ENCODE measurements at regions not wholly inside any gene's neighbourhood (a gene's known extent, or its start where the extent isn't known, plus 50 kb on each side); places are given as distances from the start of the nearest gene placed in this dataset.
"Not testable (repeated sequence)": the region's sequence is repeated elsewhere in the genome, so short reads cannot be mapped to it uniquely, and the experiment has no call there.

DNA sequence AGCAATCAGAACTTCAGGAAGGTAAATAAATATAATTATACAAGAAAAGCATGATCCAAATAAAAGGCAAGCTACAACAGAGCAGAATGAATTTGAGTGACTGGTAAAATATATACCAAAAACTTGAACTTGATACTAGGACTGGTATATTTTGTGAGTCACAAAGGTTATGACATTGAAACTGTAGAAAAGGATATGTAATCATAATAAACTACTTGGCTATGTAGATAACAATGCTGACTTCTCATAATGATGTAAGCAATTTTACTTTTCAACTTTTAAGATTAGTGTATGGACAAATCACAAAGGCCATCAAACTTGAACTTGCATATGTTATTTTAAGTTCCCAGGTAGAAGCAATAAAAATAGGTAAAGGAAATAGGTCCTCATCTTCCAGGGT is 384.5 kb upstream of the NECTIN3 start:
- DNase-seq (ENCODE audit: low spot score): no peak

DNA sequence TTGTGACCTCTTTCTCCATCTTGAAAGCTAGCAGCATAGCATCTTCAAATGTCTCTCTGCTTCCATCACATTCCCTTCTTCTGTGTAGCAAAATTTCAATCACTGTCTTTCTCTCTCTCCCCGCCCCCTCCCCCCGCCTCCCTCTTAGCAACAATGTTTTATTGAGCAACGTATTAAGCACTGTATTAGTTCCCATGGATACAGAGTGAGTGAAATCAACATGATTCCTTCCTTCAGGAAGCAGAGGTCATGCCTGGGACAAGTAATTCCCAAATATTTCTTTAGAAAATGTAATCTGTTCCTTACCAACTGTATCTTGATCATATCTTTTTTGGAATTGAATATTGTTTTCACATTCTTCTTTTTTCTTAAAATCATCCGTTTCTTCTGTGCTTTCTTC is 373.7 kb upstream of the NECTIN3 start:
- DNase-seq (ENCODE audit: low spot score): peak; percentile 21

DNA sequence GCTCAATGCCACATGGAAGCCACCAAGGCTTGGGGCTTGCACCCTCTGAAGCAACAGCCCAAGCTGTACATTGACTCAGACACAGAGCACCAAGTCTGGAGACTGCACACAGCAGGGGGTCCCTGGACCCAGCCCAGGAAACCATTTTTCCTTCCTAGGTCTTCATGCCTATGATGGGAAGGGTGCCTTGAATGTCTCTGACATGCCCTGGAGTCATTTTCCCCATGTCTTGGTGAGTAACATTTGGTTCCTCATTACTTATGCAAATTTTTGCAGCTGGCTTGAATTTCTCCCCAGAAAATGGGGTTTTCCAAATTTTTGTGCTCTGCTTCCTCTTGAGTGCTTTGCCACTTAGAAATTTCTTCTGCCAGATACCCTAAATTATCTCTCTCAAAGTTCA is 367.3 kb upstream of the NECTIN3 start:
- DNase-seq (ENCODE audit: low spot score): not testable (repeated sequence)

DNA sequence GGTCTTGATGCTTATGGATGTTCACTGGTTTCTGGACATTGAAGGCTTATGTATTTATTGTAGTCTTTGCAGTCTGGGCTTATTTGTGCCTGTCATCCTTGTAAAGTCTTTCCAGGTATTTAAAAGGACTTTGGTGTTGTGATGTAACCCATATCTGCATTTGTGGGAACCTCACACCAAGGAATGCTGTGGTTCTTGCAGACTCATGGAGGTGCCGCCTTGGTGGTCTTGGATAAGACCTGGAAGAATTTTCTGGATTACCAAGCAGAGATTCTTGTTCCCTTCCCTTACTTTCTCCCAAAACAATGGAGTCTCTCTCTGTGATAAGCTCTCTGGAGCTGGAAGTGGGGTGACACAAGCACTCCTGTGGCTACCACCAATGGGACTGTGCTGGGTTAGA is 363.5 kb upstream of the NECTIN3 start:
- no peak for DNase-seq (ENCODE audit: low spot score)

DNA sequence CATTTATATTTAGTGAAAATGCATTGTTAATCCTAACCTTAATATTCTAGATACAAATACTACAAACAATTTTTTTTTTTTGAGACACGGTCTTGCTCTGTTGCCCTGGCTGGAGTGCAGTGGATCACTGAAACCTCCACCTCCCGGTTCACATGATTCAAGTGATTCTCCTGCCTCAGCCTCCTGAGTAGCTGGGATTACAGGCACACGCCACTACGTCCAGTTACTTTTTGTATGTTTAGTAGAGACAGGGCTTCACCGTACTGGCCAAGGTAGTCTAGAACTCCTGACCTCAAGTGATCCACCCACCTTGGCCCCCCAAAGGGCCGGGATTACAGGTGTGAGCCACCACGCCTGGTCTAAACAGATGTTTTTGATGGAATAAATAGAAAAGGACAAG is 361.5 kb upstream of the NECTIN3 start:
- DNase-seq (ENCODE audit: low spot score): no peak

DNA sequence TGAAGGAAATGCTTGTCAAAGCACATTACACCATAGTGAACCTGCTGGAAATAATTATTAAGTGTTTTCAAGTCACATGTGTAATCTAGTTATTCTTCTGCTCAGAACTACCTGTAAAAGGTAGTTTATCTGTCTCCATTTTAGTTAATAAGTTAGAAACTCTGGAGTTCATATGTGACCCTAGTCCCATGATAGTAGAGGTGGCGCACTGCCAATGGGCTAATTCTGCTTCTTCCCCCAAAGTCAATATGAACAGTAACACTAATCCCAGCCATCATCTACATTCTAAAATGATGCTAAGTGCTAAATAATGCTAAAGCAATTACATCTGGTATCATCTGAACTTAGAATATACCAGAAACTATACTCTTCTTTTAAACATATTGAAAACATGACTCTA is 361.0 kb upstream of the NECTIN3 start:
- DNase-seq (ENCODE audit: low spot score): no peak

DNA sequence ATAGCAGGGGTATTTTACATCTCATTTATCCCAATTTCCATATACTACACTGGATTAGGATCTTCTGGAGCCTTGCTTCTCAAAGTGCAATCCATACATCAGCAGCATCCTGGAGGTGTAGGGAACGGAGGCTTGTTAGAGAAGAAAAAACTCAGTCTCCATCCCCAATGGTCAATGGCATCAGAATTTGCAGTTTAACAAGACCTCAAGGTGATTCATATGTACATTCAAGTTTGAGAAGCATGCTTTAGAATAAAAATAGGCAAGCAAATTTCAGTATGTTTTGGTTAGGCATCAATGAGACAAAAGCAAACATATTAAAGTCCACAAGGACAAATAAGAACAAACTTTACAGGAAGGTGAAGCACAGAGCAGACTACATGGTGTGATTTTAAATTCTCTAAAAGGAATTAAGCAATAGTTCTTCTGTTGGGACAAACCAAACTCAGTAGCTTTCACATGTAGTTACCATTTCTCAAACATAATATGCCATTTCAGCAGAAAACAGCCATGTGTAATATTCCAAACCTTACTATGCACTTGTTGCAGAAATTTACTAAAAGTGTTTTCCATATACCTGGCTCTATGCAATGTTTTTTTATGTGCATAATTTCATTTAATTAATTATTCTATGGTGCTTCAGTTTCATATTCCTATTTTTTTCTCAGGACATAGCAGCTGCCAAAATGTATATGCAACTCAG is 360.3 kb upstream of the NECTIN3 start:
- no peak for DNase-seq (ENCODE audit: low spot score)

DNA sequence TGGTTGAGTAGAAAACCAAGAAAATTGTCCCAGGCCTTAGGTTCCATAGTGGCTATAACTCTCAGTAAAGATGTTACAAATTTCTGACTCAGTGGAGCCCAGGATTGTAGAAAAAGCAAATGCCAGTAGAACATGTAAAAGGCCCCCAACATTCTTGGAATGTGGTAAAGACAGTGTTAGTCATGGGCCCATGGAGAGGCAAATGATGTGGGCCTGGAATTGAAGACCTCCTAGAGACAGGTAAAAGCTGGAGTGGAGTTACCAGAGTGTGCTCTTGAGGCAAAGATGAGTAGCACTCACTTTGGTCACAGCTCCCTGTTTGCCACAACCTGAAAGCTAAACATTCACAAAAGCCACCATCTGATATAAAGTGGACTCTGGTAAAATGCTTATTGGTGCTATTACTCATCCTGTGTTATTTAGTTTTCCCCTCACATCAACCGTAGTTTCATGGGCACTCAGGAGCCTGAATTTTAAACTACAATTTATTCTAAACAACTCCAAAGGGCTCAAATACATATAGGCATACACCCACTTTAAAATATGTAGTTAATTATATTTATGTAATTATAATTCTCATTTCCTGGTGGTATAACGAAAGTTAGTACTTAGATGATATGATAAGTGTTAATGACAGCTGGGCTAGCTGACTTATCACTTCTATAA is 359.6 kb upstream of the NECTIN3 start:
- no peak for DNase-seq (ENCODE audit: low spot score)

DNA sequence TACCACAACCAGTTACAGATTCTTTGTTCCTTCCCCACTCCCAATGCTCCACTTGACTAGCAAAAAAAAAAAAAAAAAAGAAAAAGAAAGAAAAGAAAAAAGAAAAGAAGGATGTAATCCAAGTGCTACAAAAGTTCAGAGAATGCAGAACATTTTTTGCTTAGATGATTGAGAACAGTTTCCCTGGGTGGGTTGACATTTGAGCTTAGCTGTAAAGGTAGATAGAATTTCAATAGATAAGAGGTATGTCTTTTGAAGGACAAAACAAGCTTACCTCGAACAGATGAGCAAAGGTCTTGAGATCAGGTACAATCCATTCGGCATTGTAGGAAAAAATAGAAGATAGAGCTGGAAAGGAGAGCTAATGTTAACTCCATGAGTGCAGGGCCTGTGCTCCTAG is 344.6 kb upstream of the NECTIN3 start:
- DNase-seq (ENCODE audit: low spot score): no peak

DNA sequence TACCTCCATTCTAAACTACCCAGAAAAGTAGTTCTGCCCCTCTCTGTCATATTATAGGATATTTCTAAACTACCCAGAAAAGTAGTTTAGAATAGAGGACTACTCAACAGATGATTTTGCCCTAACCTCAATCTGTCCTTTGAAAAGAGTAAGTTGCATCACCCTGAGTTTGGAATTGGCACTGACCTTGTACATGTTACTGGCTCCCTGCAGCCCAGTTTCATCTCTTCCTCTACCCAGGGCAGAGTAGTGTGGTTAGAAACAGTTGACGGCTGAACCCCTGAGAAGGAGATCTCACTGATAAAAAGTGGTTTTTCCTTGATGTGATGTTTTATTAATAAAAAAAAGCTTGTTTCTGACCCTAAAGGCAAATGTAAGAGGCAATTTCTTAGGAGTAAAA is 340.5 kb upstream of the NECTIN3 start:
- DNase-seq (ENCODE audit: low spot score): peak; percentile 10

DNA sequence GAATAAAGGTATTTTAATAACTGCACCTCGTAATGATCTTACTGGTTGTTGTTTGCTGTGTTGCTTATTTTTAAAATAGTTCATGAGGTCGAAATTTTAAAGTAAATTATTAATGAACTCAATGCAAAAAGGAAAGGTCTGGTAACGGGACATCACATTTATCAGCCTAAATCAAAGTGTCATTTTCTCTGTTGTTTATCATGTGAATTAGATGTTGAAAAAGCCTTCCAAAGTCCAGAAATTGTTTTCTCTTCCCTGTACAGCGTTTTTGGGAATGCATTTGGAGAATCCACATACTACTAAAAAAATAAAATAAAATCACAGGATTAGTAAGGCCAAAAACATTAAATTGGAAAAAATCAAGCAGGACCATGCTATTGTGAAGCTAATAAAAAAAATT is 339.2 kb upstream of the NECTIN3 start:
- no peak for DNase-seq (ENCODE audit: low spot score)

DNA sequence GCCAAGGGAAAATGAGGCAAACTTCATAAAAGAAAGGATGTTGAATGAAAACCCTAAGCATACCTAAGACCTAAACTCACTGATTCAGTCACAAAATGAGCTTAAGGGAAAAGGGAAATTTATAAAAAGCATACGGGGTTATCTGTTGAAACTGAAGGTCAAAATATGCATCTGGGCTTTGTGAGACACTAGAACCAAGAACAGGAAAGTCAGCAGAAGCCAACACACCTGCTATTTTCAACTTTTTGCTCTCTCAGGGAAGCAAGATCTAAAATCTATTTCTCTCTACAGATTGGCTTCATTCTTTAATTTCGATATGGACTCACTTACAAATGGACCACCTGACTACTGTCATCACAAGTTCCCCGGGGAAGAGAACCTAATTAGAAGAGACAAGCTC is 338.6 kb upstream of the NECTIN3 start:
- DNase-seq (ENCODE audit: low spot score): no peak

DNA sequence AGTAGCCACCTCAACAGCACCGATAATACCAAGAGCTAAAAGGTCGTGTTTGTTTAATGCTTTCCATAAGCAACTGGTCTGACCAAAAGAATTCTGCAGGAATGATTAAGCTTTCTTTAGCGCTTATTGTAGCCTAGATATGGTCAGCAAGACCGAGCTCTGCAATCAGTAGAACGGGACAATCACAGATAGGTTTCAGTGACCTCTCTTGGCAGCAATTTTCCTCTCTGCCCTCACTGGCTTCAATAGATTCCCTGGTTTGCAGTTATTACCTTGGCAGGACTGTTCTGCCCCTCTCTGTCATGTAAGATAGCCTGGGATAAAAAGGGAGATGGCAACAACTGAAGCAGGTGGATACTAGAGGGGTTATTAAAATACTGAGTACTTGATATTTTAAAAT is 337.1 kb upstream of the NECTIN3 start:
- no peak for DNase-seq (ENCODE audit: low spot score)

DNA sequence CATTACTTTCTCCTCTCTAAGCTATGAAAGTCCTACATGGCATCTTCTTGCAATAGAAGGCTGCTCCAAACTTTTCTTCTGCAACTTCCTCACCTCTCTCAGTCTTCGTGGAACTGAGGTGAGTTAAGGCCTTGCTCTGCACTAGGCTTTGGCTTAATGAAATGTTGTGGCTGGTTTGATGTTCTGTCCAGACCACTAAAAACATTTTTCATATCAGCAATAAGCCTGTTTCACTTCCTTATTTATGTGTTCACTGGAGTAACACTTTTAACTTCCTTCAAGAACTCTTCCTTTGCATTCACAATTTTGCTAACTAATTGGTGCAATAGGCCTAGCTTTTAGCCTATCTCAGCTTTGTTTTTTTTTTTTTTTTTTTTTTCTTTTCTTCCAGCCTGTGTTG is 335.3 kb upstream of the NECTIN3 start:
- DNase-seq (ENCODE audit: low spot score): no peak

DNA sequence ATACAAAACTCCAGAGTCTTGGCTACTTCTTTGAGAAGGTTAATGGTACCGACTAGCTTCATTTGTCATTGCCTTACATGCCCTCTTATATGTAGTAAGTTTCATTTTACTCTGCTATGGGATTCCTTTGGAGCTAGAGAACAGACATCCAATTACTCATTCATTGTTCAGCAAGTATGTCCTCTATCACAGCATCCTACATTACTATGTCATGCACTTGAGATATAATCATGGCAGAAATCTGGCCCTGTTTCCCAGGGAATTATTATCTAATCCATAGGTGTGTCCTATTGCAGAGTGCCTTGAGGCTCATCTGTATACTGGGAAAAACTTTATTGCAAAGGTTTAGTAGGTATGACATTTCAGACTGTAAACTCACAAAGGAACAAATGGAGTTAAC is 333.1 kb upstream of the NECTIN3 start:
- peak; percentile 16 for DNase-seq (ENCODE audit: low spot score)

DNA sequence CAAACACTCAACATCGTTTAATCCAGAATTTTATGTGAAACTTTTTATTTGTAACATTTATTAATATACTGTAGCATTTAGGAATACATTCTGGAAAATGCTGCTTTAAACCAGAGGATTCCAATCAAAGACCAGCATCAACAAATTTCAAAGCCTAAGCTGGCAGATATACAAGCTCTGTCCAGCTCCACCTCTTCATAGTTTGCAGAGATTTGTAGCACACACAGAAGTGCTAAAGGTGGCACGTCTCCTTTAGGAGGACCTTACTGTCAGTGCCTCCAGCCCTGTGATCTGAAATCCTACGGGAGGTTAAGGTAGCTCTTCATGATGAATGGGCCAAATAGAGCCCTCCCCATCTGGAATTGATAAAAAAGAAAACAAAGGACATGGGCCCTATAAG is 329.7 kb upstream of the NECTIN3 start:
- DNase-seq (ENCODE audit: low spot score): no peak

DNA sequence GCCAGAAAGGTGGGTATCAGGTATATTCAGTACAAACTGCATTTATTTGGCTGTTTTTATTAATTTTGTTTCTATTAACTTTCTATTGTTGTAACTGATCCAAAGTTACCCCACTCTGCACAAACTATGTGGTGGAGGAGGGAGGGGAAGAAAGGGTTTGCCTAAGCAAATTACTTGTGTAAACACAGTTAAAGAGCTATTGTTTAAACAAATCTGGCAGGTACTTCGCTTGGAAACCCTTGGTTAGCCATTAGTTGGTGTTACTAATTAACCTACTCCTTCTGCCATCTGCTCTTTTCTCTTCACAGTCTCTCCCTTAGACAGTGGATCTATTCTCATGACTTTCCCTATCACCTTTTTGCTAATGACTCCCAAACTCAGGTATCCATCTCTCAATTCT is 328.4 kb upstream of the NECTIN3 start:
- DNase-seq (ENCODE audit: low spot score): no peak

DNA sequence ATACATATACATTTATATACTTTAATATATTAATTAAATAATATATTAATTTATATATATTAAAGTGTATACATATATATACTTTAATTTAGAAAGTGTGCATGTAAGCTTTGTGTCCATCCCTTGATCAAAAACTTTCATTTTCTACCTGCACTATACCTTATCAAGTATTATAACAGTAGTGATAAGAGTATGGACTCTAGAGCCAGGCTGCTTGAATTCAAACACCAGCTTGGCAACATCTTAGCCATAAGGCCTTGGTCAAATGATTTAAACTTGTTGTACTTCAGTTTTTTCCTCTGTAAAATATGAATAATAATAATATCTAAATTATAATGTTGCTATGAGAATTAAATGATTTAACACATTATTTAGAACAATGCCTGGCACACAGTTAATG is 327.6 kb upstream of the NECTIN3 start:
- no peak for DNase-seq (ENCODE audit: low spot score)

DNA sequence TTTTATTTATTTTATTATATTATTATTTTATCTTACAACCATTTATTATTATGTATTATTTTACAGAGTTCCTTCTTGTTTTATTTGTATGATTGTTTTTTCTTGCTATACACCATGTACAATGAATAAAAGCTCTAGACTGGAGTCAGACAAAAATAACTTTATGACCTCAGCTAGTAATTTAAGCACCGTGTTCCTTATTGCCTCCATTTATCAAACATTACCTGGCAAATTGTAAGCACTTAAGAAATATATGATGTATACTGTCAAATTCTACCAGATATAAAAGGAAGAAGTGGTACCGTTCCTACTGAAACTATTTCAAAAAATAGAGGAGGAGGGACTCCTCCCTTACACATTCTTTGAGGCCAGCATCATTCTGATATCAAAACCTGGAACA is 326.9 kb upstream of the NECTIN3 start:
- no peak for DNase-seq (ENCODE audit: low spot score)

DNA sequence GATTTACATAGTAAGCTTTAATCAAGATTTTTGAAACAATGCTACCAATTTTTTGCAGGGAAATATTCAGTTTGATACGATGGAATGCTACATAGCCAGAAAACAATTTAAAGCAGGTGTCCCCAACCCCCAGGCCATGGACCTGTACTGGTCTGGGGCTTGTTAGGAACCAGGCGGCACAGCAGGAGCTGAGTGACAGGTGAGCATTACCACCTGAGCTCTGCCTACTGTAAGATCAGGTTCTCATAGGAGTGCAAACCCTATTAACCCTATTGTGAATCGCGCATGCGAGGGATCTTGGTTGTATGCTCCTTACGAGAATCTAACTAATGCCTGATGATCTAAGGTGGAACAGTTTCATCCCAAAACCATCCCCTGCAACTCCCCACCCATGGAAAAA is 322.6 kb upstream of the NECTIN3 start:
- no peak for DNase-seq (ENCODE audit: low spot score)

DNA sequence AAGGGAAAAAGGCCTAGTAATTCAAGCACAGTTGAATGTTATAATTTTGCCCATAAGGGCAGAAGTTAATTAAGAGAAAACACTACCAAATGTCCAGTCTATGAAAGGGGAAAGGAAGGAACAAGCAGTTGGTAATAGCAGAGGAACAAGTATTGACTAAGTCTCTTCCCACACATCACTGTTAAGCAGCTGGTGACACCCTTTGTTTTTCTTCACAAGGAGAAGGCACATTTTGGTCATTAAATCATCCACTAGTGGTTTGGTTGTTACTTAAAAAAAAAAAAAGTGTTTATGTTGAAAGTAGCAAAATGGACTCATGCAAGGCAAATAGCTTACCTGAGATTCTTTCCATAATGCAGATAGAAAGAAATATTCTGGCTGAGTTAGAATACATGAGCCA is 321.4 kb upstream of the NECTIN3 start:
- no peak for DNase-seq (ENCODE audit: low spot score)

DNA sequence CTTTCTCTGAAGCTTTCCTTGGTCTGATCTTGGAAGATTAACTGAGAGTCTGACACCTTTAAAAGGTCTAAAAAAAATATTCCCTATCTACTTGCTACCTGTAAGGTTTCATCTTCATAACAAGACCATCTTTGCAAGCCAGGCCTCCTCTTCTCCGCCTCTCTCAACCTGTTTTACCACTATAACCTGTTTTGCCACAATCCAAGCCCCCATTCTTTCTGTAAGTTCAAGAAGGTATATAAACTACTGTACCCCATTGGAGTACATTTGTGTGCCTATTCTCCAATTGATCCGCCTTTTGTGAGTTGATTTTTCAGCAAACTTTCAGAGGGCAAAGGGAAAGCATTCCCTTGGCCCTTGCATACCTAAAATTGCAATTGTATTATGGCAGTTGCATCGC is 319.3 kb upstream of the NECTIN3 start:
- DNase-seq (ENCODE audit: low spot score): no peak

DNA sequence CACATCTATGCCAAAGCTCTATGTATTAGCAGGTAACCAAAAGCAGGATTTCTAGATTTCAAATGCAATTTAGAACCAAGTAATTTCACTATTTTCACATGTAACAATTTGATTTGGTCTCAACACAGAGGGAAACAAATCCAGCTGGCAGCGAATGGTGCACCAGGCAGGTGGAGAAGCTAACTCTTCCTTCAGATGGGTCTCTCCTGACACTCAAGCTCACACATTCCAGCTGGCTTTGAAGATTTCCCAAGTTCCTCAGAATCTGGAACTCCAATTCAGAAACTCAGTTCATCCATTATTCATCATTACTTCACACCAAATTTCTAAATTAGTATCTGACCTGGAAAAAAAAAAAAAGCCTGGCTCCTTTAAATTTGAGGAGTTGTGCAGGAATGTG is 318.1 kb upstream of the NECTIN3 start:
- DNase-seq (ENCODE audit: low spot score): no peak

DNA sequence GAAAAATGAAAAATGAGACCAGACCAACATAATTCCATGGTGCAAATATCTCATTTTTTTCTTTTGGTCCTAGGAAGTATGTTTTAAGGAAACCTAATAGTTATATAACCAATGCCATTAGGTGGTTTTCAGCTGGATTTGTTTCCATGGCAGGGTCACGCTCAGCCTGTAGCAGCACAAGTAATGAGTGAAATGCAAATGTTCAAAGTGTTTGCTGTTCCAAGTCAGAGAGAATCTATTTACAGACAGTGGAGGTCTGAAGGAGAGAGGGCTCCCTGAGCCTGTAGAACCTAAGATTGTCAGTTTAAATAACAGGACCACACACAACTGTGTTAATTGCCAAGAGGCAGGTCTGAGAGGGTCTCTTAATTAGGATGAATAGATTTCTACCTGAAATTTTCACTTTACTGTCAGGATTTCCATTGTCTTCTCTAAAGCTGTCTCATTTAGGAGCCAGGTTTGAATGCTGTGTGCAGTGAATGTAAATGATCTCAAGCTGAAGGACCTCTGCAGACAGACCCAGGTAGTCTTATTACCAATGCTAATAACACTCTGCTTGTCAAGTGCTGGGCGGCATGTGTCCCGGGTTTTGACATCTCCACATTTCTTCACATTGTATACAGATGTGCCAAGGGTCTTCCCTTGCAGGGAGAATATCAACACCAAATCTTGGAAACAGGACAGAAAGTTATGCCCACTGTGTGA is 317.3 kb upstream of the NECTIN3 start:
- DNase-seq (ENCODE audit: low spot score): no peak
